ENCODE measurements at regions not wholly inside any gene's neighbourhood (a gene's known extent, or its start where the extent isn't known, plus 50 kb on each side); places are given as distances from the start of the nearest gene placed in this dataset.

DNA sequence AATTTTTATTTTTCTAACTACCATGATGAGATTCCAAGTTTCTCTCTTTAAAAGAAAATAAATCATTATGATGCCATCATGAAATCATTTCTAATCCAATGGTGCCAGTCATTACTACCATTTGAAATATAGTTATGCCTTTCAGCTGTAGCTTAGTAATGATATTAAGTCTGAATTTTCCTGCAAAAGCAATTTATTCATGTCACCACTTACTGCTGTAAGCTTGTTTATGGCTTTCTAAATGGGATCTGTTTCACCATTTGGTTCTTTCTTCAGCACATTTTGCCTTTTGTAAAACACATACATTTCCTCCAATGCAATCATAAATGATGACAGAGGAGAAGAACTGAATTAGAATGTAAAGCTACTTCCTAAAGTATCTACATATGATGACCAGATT lies 130.5 kb downstream of the SEM1 start:
- no peaks in the 10 kb centered on the region; the same call in 1 of the 2 replicates for H3K27me3 Mint-ChIP-seq (ENCODE audit: low read depth)
- H3K36me3 Mint-ChIP-seq: peaks cover 8% of the 10 kb centered on the region
- no peaks in the 10 kb centered on the region for H3K4me1 Mint-ChIP-seq
- ATAC-seq: no peak
- POLR2A ChIA-PET: no interaction called here
- no peak overlapping the region for H3K27ac Mint-ChIP-seq
- H3K4me3 Mint-ChIP-seq: no peak overlapping the region
- CTCF ChIA-PET: no interaction called here
- DNase-seq (ENCODE audit: low spot score): no peak
- H3K9me3 Mint-ChIP-seq: peaks cover 18% of the 10 kb centered on the region
- no peak for TF ChIP-seq PRRX2 (CRISPR knock-in tag; IDR thresholded peaks at IDR 0.05)
- TF ChIP-seq, protein P1, sequence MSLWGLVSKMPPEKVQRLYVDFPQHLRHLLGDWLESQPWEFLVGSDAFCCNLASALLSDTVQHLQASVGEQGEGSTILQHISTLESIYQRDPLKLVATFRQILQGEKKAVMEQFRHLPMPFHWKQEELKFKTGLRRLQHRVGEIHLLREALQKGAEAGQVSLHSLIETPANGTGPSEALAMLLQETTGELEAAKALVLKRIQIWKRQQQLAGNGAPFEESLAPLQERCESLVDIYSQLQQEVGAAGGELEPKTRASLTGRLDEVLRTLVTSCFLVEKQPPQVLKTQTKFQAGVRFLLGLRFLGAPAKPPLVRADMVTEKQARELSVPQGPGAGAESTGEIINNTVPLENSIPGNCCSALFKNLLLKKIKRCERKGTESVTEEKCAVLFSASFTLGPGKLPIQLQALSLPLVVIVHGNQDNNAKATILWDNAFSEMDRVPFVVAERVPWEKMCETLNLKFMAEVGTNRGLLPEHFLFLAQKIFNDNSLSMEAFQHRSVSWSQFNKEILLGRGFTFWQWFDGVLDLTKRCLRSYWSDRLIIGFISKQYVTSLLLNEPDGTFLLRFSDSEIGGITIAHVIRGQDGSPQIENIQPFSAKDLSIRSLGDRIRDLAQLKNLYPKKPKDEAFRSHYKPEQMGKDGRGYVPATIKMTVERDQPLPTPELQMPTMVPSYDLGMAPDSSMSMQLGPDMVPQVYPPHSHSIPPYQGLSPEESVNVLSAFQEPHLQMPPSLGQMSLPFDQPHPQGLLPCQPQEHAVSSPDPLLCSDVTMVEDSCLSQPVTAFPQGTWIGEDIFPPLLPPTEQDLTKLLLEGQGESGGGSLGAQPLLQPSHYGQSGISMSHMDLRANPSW (CRISPR knock-in tag; conservative IDR thresholded peaks at IDR 0.05; ENCODE audit: low read depth): no peak

GRCh38 chr7:96578606-96579005 lies 131.0 kb downstream of the SEM1 start:
- H3K4me1 Mint-ChIP-seq: no peaks in the 10 kb centered on the region
- DNase-seq (ENCODE audit: low spot score) (no peak), ATAC-seq (no peak)
- peaks cover 8% of the 10 kb centered on the region for H3K36me3 Mint-ChIP-seq
- ChIA-PET CTCF (no interaction called here), POLR2A (no interaction called here)
- H3K9me3 Mint-ChIP-seq: peaks cover 13% of the 10 kb centered on the region
- no peak for TF ChIP-seq PRRX2 (CRISPR knock-in tag; IDR thresholded peaks at IDR 0.05)
- no peak overlapping the region for H3K27ac Mint-ChIP-seq
- H3K4me3 Mint-ChIP-seq: no peak overlapping the region
- no peaks in the 10 kb centered on the region; the same call in 1 of the 2 replicates for H3K27me3 Mint-ChIP-seq (ENCODE audit: low read depth)

- CTCF ChIA-PET: no interaction called here
- TF ChIP-seq ZNF671 (CRISPR knock-in tag; IDR thresholded peaks at IDR 0.05) (no peak), SMAD4 (CRISPR knock-in tag; IDR thresholded peaks at IDR 0.05) (no peak), CREB1 (CRISPR knock-in tag; IDR thresholded peaks at IDR 0.05) (no peak), FOXP4 (CRISPR knock-in tag; IDR thresholded peaks at IDR 0.05) (no peak), NR1H2 (CRISPR knock-in tag; IDR thresholded peaks at IDR 0.05) (no peak), SOX15 (CRISPR knock-in tag; IDR thresholded peaks at IDR 0.05) (no peak), JUN (CRISPR knock-in tag; IDR thresholded peaks at IDR 0.05) (no peak), GTF2I (CRISPR knock-in tag; conservative IDR thresholded peaks at IDR 0.05) (no peak), PREB (CRISPR knock-in tag; IDR thresholded peaks at IDR 0.05; ENCODE audit: borderline replicate concordance) (no peak), KAT7 (CRISPR knock-in tag; IDR thresholded peaks at IDR 0.05; ENCODE audit: borderline replicate concordance) (no peak), AR (CRISPR knock-in tag; IDR thresholded peaks at IDR 0.05) (no peak), ZMAT4 (CRISPR knock-in tag; IDR thresholded peaks at IDR 0.05) (no peak), TP53 (CRISPR knock-in tag; IDR thresholded peaks at IDR 0.05) (no peak), JAZF1 (CRISPR knock-in tag; IDR thresholded peaks at IDR 0.05) (no peak), ZNF416 (CRISPR knock-in tag; IDR thresholded peaks at IDR 0.05) (no peak), E2F1 (CRISPR knock-in tag; IDR thresholded peaks at IDR 0.05) (no peak)
- TF ChIP-seq, protein P2, sequence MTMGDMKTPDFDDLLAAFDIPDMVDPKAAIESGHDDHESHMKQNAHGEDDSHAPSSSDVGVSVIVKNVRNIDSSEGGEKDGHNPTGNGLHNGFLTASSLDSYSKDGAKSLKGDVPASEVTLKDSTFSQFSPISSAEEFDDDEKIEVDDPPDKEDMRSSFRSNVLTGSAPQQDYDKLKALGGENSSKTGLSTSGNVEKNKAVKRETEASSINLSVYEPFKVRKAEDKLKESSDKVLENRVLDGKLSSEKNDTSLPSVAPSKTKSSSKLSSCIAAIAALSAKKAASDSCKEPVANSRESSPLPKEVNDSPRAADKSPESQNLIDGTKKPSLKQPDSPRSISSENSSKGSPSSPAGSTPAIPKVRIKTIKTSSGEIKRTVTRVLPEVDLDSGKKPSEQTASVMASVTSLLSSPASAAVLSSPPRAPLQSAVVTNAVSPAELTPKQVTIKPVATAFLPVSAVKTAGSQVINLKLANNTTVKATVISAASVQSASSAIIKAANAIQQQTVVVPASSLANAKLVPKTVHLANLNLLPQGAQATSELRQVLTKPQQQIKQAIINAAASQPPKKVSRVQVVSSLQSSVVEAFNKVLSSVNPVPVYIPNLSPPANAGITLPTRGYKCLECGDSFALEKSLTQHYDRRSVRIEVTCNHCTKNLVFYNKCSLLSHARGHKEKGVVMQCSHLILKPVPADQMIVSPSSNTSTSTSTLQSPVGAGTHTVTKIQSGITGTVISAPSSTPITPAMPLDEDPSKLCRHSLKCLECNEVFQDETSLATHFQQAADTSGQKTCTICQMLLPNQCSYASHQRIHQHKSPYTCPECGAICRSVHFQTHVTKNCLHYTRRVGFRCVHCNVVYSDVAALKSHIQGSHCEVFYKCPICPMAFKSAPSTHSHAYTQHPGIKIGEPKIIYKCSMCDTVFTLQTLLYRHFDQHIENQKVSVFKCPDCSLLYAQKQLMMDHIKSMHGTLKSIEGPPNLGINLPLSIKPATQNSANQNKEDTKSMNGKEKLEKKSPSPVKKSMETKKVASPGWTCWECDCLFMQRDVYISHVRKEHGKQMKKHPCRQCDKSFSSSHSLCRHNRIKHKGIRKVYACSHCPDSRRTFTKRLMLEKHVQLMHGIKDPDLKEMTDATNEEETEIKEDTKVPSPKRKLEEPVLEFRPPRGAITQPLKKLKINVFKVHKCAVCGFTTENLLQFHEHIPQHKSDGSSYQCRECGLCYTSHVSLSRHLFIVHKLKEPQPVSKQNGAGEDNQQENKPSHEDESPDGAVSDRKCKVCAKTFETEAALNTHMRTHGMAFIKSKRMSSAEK (CRISPR knock-in tag; IDR thresholded peaks at IDR 0.05; ENCODE audit: borderline replicate concordance): no peak
These were observed 146.2 kb downstream of the SEM1 start for GRCh38 chr7:96563409-96563808.

More at GRCh38 chr7:96563409-96563808, 146.2 kb downstream of the SEM1 start:
- Mint-ChIP-seq H3K27ac (no peak overlapping the region), H3K4me1 (no peaks in the 10 kb centered on the region), H3K4me3 (no peak overlapping the region), H3K9me3 (peaks cover 2% of the 10 kb centered on the region), H3K27me3 (ENCODE audit: low read depth) (no peaks in the 10 kb centered on the region), H3K36me3 (peaks cover 1% of the 10 kb centered on the region; the same call in 1 of the 2 replicates)
- no peak for DNase-seq (ENCODE audit: low spot score)
- POLR2A ChIA-PET: no interaction called here
- no peak for ATAC-seq
